HFFc6 (cell line): ENCODE measurements at regions not wholly inside any gene's neighbourhood (a gene's known extent, or its start where the extent isn't known, plus 50 kb on each side); places are given as distances from the start of the nearest gene placed in this dataset.

ENCODE experiments used
- DNase-seq: peaks from one replicate; pipeline ENCODE4 v3.0.0-alpha.2; 2018
- H3K27ac Mint-ChIP-seq: 2 replicates; pipeline ENCODE4 v1.8.0; 2020; ENCODE audit warnings: mild to moderate bottlenecking, mixed read lengths
- H3K27me3 Mint-ChIP-seq: 2 replicates; pipeline ENCODE4 v1.8.0; 2021; ENCODE audit warnings: mild to moderate bottlenecking, moderate library complexity, mixed read lengths; ENCODE audit not compliant: insufficient read depth
- H3K36me3 Mint-ChIP-seq: 2 replicates; pipeline ENCODE4 v1.8.0; 2021; ENCODE audit warnings: low read depth, mixed read lengths
- H3K4me1 Mint-ChIP-seq: 2 replicates; pipeline ENCODE4 v1.8.0; 2020; ENCODE audit warnings: low read depth, mixed read lengths
- H3K4me3 Mint-ChIP-seq: 2 replicates; pipeline ENCODE4 v1.8.0; 2020; ENCODE audit warnings: mild to moderate bottlenecking, moderate library complexity, mixed read lengths
- H3K9me3 Mint-ChIP-seq: 2 replicates; pipeline ENCODE4 v1.8.0; 2020; ENCODE audit warnings: mild to moderate bottlenecking, mixed read lengths
- TF ChIP-seq, protein P1 (sequence below): fragments of 200-600 bp; sonication (generic); IDR thresholded peaks from 2 replicates; pipeline ENCODE4 v1.5.0; 2021; ENCODE audit warnings: antibody characterized with exemption, mild to moderate bottlenecking

DNA sequence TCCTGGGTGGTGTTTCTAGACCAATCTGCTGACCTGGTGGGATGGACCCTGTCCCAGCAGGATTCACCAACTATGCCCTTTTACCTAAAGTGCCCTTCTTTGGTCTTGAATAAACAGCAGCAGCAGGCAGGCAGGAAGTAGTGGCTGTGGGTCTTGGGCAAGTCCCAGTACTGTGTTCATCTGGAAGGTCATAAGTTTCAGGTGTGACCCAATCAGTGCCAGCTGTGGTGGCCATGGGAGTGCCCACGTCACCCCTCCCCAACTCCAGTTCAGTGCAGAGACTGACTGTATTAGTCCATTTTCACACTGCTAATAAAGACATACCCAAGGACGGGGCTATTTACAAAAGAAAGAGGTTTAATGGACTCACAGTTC, 148.3 kb upstream of the SRD5A2 start:
- no peak overlapping the region for H3K27ac Mint-ChIP-seq
- no peak for DNase-seq
- TF ChIP-seq, protein P1, sequence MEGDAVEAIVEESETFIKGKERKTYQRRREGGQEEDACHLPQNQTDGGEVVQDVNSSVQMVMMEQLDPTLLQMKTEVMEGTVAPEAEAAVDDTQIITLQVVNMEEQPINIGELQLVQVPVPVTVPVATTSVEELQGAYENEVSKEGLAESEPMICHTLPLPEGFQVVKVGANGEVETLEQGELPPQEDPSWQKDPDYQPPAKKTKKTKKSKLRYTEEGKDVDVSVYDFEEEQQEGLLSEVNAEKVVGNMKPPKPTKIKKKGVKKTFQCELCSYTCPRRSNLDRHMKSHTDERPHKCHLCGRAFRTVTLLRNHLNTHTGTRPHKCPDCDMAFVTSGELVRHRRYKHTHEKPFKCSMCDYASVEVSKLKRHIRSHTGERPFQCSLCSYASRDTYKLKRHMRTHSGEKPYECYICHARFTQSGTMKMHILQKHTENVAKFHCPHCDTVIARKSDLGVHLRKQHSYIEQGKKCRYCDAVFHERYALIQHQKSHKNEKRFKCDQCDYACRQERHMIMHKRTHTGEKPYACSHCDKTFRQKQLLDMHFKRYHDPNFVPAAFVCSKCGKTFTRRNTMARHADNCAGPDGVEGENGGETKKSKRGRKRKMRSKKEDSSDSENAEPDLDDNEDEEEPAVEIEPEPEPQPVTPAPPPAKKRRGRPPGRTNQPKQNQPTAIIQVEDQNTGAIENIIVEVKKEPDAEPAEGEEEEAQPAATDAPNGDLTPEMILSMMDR: no peak
- no peaks in the 10 kb centered on the region; the same call in 1 of the 2 replicates for H3K27me3 Mint-ChIP-seq
- H3K4me1 Mint-ChIP-seq: no peaks in the 10 kb centered on the region; the same call in 1 of the 2 replicates
- no peaks in the 10 kb centered on the region for H3K9me3 Mint-ChIP-seq
- no peaks in the 10 kb centered on the region for H3K36me3 Mint-ChIP-seq
- no peak overlapping the region for H3K4me3 Mint-ChIP-seq

DNA sequence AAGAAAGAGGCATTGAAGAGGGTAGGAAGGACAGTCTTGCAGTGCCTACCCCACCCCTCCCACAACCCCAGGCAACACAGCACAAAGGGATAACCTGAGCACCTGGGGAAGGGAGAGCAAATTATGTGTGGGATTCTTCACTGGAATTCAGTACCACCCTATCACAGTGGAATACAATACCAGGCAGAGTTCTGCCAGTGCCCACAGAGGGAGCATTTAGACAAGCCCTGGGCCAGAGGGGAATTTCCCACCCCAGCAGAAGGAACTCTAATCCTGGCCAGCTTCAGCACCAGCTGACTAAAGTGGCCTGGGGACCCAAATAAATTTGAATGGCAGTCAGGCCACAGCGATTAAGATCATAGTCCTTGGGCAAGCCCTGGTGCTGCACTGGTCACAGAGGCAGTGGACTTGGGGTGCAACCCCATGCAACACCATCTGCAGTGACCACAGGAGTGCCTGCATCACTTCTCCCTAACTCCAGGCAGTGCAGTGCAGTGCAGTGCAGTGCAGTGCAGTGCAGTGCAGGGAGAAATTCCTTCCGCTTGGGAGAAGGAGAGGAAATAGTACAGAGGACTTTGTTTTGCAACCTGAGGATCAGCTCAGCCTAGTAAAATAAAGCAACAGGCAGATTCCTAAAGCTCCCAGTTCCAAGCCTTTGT, 147.8 kb upstream of the SRD5A2 start:
- H3K36me3 Mint-ChIP-seq: no peaks in the 10 kb centered on the region
- H3K27me3 Mint-ChIP-seq: no peaks in the 10 kb centered on the region; the same call in 1 of the 2 replicates
- no peak overlapping the region for H3K4me3 Mint-ChIP-seq
- no peak overlapping the region for H3K27ac Mint-ChIP-seq
- no peak for DNase-seq
- no peaks in the 10 kb centered on the region for H3K9me3 Mint-ChIP-seq
- TF ChIP-seq, protein P1: no peak
- no peaks in the 10 kb centered on the region; the same call in 1 of the 2 replicates for H3K4me1 Mint-ChIP-seq

DNA sequence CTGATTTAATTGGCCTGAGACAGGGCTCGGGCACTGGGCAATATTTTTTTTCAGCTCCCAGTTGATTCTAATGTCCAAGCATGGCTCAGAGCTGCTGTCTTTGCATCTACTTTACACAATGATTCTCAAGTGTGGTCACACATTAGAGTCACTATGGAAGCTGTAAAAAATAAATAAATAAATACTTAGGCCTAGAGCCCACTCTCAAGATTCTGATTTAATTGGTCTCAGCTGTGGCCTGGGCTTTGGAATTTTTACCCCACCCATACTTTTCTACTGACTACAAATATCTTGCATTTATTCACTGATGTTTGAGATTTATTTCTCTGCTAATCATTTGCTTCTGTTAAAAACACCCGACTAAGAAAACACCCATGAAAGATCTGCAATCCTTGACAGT, 145.7 kb upstream of the SRD5A2 start:
- H3K4me3 Mint-ChIP-seq: no peak overlapping the region
- no peak for DNase-seq
- no peaks in the 10 kb centered on the region; the same call in 1 of the 2 replicates for H3K4me1 Mint-ChIP-seq
- H3K27ac Mint-ChIP-seq: no peak overlapping the region
- H3K27me3 Mint-ChIP-seq: no peaks in the 10 kb centered on the region; the same call in 1 of the 2 replicates
- no peaks in the 10 kb centered on the region for H3K9me3 Mint-ChIP-seq
- no peaks in the 10 kb centered on the region for H3K36me3 Mint-ChIP-seq
- TF ChIP-seq, protein P1: no peak

DNA sequence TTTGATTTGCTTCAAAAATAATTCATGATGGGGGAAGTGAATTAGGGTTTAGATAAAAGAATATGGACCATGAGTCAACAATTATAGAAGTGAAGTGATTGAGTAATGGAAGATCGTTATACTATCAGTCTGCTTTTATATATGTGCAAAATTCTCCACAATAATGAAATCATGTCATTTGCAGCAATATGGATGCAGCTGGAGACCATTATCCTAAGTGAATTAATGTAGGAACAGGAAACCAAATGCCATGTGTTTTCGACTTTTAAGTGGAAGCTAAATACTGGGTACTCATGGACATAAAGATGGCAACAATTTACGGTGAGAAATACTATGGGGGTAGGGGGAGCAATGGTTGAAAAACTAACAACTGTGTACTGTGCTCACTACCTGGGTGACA, 144.7 kb upstream of the SRD5A2 start:
- no peaks in the 10 kb centered on the region; the same call in 1 of the 2 replicates for H3K4me1 Mint-ChIP-seq
- no peak overlapping the region for H3K4me3 Mint-ChIP-seq
- no peak overlapping the region for H3K27ac Mint-ChIP-seq
- no peaks in the 10 kb centered on the region for H3K36me3 Mint-ChIP-seq
- DNase-seq: no peak
- TF ChIP-seq, protein P1: no peak
- H3K9me3 Mint-ChIP-seq: no peaks in the 10 kb centered on the region
- no peaks in the 10 kb centered on the region; the same call in 1 of the 2 replicates for H3K27me3 Mint-ChIP-seq

DNA sequence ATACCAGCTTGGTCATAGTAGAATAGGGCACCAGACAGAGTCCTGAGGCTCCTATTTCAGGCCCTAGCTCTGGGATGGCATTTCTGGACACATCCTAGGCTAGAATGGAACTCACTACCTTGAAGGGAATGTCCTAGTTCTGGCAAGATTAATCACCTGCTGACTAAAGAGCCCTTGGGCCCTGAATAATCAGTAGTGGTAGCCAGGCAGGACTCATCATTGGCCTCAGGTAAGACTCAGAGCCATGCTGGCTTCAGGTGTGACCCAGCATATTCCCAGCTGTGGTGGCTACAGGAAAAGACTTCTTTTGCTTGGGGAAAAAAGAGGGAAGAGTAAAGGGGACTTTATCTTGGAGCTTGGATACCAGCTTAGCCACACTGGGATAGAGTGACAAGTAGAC, 131.0 kb upstream of the SRD5A2 start:
- H3K27ac Mint-ChIP-seq: no peak overlapping the region
- H3K27me3 Mint-ChIP-seq: peaks cover 1% of the 10 kb centered on the region
- H3K4me1 Mint-ChIP-seq: no peaks in the 10 kb centered on the region

More for the DNA sequence above, 131.0 kb upstream of the SRD5A2 start:
- TF ChIP-seq, protein P1: no peak
- no peak for DNase-seq
- Mint-ChIP-seq H3K9me3 (no peaks in the 10 kb centered on the region), H3K4me3 (no peak overlapping the region), H3K36me3 (no peaks in the 10 kb centered on the region)
